ENCODE measurements at regions not wholly inside any gene's neighbourhood (a gene's known extent, or its start where the extent isn't known, plus 50 kb on each side); places are given as distances from the start of the nearest gene placed in this dataset.

GRCh38 chr20:60485012-60485760 is 527.0 kb downstream of the CDH26 start:
- TF ChIP-seq, protein P1, sequence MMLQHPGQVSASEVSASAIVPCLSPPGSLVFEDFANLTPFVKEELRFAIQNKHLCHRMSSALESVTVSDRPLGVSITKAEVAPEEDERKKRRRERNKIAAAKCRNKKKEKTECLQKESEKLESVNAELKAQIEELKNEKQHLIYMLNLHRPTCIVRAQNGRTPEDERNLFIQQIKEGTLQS (IDR thresholded peaks at IDR 0.05; ENCODE audit: insufficient read depth, low read depth, low read length), result no peak
- TF ChIP-seq, protein P2, sequence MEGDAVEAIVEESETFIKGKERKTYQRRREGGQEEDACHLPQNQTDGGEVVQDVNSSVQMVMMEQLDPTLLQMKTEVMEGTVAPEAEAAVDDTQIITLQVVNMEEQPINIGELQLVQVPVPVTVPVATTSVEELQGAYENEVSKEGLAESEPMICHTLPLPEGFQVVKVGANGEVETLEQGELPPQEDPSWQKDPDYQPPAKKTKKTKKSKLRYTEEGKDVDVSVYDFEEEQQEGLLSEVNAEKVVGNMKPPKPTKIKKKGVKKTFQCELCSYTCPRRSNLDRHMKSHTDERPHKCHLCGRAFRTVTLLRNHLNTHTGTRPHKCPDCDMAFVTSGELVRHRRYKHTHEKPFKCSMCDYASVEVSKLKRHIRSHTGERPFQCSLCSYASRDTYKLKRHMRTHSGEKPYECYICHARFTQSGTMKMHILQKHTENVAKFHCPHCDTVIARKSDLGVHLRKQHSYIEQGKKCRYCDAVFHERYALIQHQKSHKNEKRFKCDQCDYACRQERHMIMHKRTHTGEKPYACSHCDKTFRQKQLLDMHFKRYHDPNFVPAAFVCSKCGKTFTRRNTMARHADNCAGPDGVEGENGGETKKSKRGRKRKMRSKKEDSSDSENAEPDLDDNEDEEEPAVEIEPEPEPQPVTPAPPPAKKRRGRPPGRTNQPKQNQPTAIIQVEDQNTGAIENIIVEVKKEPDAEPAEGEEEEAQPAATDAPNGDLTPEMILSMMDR (IDR thresholded peaks at IDR 0.05; ENCODE audit: control extremely low read depth in 1 of 3, insufficient read depth in 1 of 3, low read depth in 1 of 3, low read length in 3 of 3), result no peak
- TF ChIP-seq MAX (IDR thresholded peaks at IDR 0.05) (no peak), ATF2 (IDR thresholded peaks at IDR 0.05; ENCODE audit: low read length) (no peak), TCF12 (IDR thresholded peaks at IDR 0.05; ENCODE audit: low read depth, low read length) (no peak), EZH2 (IDR thresholded peaks at IDR 0.05; ENCODE audit: low read depth, low read length, severe bottlenecking) (no peak), RXRA (IDR thresholded peaks at IDR 0.05; ENCODE audit: insufficient read depth, low read depth, low read length) (no peak), POU5F1 (IDR thresholded peaks at IDR 0.05; ENCODE audit: low read depth, low read length) (no peak), FOSL1 (IDR thresholded peaks at IDR 0.05; ENCODE audit: insufficient read depth, low read depth, low read length) (no peak), POLR2A (IDR thresholded peaks at IDR 0.05; ENCODE audit: control extremely low read depth in 1 of 2, low read depth in 2 of 2, low read length in 2 of 2) (no peak)

All from H1 (cell line).